COLO829 (cell line): ENCODE measurements at regions not wholly inside any gene's neighbourhood (a gene's known extent, or its start where the extent isn't known, plus 50 kb on each side); places are given as distances from the start of the nearest gene placed in this dataset.

Experiments used
- DNase-seq: peaks from one replicate; pipeline ENCODE4 v3.0.0; 2012; ENCODE audit warnings: low spot score

DNA sequence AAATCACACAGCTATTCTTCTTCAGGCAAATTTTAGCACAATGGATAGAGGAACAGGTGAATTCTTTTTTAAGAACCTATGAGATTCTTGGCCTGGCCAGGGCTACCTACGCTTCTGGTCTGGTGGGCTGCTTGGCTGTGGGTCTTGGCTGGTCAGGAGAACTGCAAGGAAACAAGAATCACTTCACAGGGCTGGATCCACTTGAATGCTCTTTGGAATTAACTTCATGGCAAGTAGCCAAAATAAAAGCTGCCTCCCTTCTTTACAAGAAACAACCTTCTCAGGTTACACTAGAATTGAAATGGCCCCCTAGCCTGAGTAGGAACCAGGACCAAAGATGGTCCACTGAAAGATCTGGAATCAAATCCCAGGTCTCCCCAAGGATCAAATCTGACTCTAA is 519.1 kb downstream of the IQCM start:
- DNase-seq, result no peak

GRCh38 chr4:149296084-149296483 is 519.6 kb downstream of the IQCM start:
- DNase-seq, result no peak

DNA sequence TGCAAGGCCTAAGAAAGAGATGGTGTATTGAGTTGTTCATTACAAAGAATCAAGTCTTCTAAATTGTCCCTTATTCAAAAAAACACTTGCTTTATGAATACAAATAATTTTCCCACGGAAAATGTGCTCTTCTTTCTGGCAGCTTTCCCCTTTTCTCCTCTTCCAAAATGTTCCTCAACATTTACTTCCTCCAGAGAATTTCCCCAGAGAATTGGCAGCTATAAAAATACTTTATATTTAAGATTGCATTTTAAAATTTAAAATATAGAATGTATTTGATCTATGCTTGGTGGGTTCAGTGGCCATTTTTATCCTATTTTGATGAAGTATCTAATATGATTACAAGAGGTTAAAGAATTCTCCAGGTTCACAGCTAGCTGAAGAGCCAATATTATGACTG is 521.0 kb downstream of the IQCM start:
- DNase-seq, result no peak

GRCh38 chr4:149293046-149293649 is 522.5 kb downstream of the IQCM start:
- DNase-seq, result no peak

GRCh38 chr4:149292425-149293007 is 523.1 kb downstream of the IQCM start:
- DNase-seq, result no peak

GRCh38 chr4:149291463-149291862 is 524.2 kb downstream of the IQCM start:
- DNase-seq, result no peak

- DNase-seq, result no peak
These were observed 534.8 kb downstream of the IQCM start for GRCh38 chr4:149280806-149281205.

DNA sequence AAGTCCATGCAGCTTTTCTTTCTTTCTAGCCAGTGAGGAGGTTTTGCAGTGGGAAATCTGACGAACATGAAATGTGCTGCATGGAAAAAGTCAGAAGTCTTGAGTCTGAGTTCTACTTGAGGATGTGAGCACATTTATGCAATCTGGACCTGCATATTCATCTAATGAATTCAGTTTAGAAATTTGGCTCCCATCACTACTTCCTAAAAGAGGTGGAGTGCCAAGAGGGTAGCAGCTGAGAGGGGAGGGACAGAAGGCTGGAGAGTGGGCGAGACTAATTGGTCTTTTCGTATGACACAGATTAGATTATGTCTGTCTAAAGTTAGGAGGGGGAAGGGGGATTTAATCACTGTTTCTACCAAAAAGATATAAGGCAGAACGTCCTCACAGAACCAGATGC is 535.9 kb downstream of the IQCM start:
- no peak for DNase-seq

DNA sequence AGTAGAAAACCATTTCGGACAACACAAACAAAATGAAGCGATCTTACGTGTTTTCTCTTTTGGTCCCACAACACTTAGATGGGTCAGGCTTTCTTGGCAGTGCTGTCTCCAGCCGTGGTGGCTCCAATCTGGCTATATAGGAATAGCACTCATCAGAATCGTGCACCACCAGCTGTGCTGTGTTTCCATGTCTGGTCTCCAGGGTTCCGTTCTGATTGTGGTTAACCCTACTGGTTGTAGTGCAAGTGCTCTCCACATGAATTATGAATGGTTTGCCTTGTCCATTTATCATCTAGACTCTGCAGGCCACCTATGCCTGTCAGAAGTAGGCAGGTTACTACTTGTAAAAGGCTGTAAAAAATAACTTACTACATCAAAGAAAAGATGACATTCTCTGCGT is 536.3 kb downstream of the IQCM start:
- no peak for DNase-seq

DNA sequence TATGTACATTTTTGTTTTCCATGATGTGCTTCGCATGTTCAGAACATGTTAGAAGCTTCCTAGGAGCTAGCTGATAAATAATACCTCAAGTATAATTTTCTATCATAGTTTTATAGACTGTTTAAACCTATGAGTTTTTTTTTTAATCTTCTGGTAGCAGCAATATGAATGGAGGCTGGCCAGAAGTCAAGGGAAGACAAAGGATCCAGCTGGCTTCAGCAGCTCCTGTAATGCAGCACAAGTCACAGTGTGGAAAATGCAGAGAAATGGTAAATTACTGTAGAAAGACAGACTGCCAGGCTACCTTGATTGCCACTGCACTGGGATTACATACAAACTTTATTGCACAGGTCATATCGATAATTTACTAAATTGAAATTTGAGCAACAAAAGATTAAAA is 537.9 kb downstream of the IQCM start:
- no peak for DNase-seq

- no peak for DNase-seq
These were observed 545.8 kb downstream of the IQCM start for GRCh38 chr4:149269835-149270234.

GRCh38 chr4:149266301-149266700 is 549.3 kb downstream of the IQCM start:
- no peak for DNase-seq

DNA sequence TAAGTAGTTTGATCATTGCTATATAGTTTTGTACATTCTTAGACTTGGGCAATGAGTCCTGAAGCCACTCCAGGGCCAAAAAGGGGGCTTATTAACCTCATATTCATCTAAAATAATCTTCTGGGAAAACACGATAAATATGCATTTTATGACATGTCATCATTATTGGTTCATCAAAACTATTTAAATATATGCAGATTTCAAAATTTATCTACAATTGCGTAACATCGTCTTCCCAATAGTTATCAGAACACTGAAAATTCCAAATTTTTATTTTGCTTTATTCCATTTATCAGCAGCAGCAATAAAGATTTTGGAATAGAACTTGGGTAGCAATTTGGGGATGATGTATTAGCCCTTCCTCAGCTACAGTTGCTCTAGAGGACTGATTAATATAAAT is 550.0 kb downstream of the IQCM start:
- DNase-seq, result no peak

GRCh38 chr4:149264093-149264733 is 551.4 kb downstream of the IQCM start:
- peak; percentile 61 for DNase-seq

DNA sequence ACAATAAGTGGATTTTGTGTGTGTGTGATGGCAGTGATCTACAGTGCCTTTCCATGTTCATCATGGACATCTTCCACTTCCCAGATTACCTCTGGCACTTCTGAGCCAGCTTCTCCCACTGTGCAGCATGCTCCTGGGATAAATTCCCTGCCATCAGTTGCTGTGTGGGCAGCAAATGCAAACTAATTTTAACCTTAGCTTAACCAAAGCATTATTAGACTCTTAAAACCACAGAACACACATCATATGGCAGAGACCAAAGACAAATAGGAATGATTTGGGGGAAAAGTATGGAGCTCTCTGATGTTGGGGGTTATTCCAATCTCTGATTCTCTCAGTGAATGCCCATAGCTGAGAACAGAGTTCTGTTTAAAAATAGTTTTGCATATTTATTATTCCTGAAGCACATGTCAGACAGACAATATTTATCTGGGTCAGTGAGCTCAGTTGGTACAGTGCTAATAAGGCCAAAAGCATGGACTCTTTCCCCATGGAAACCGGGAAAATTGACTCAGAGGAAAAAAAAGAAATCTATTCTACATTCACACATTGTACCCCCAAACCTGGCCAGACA is 567.4 kb downstream of the IQCM start:
- no peak for DNase-seq

- DNase-seq, result peak; percentile 18
These were observed 568.5 kb downstream of the IQCM start for GRCh38 chr4:149247164-149247563.

- DNase-seq, result no peak
These were observed 570.3 kb downstream of the IQCM start for GRCh38 chr4:149245333-149245732.

- DNase-seq, result no peak
These were observed 577.5 kb downstream of the IQCM start for GRCh38 chr4:149238097-149238496.

GRCh38 chr4:149234798-149235197 is 580.8 kb downstream of the IQCM start:
- DNase-seq, result no peak

- DNase-seq, result no peak
These were observed 592.0 kb downstream of the IQCM start for GRCh38 chr4:149223659-149224058.

GRCh38 chr4:149218672-149219071 is 597.0 kb downstream of the IQCM start:
- no peak for DNase-seq

- DNase-seq, result no peak
These were observed 601.3 kb downstream of the IQCM start for GRCh38 chr4:149214301-149214700.

DNA sequence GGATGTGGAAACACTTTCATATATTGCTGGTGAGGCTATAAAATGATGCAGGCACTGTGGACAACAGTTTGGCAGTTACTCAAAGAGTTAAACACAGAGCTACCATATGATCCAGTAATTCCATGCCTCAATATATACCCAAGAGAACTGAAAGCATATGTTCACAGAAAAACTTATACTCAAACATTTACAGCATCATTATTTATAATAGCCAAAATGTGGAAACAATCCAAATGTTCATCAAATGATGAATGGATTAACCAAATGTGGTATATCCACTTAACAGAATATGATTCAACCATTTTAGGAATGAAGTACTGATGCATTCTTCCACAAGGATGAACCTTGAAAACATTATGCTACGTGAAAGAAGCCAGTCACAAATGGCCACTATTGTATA is 603.8 kb downstream of the IQCM start:
- DNase-seq, result no peak
